Hepatocyte (in vitro differentiated cells): ENCODE measurements at regions not wholly inside any gene's neighbourhood (a gene's known extent, or its start where the extent isn't known, plus 50 kb on each side); places are given as distances from the start of the nearest gene placed in this dataset.

Experiments used
- CTCF ChIP-seq: fragments of 200-600 bp; sonication (generic); IDR thresholded peaks from 2 replicates; pipeline ENCODE4 v1.5.1; 2016; ENCODE audit warnings: antibody characterized with exemption, mild to moderate bottlenecking; ENCODE audit not compliant: poor library complexity
- EZH2 ChIP-seq: fragments of 200-600 bp; sonication (generic); IDR thresholded peaks from 2 replicates; pipeline ENCODE4 v1.6.1; 2016; ENCODE audit warnings: antibody characterized with exemption, mild to moderate bottlenecking, borderline replicate concordance
- EZH2phosphoT487 ChIP-seq: fragments of 200-600 bp; sonication (generic); IDR thresholded peaks from one replicate; pipeline ENCODE4 v1.6.1; 2018; ENCODE audit warnings: antibody characterized with exemption, mild to moderate bottlenecking, low read depth, moderate library complexity; ENCODE audit not compliant: unreplicated experiment, severe bottlenecking

GRCh38 chr3:18149386-18149785 is 275.8 kb downstream of the SATB1 start:
- TF ChIP-seq CTCF (no peak), EZH2phosphoT487 (no peak), EZH2 (no peak)
